ENCODE measurements at regions not wholly inside any gene's neighbourhood (a gene's known extent, or its start where the extent isn't known, plus 50 kb on each side); places are given as distances from the start of the nearest gene placed in this dataset.
A peak's percentile ranks its signal among the peaks of the same experiment; 100 is the strongest.

- CTCF ChIA-PET, result interaction anchor here (0.6 kb wide), 2 partner anchors 25 to 455 kb away, joined by 3 read pairs; no protein-coding TSS in a partner anchor
- peak; percentile 91 for DNase-seq (ENCODE audit: low read depth)
- Histone ChIP-seq H3K27me3 (ENCODE audit: control insufficient read depth, insufficient read depth, low read length) (no peaks in the 10 kb centered on the region), H3K36me3 (ENCODE audit: control insufficient read depth, insufficient read depth, low read length) (no peaks in the 10 kb centered on the region), H3K4me3 (ENCODE audit: low read depth, low read length) (no peak overlapping the region)
- no peak for TF ChIP-seq CTCF (IDR thresholded peaks at IDR 0.05; ENCODE audit: insufficient read depth, low read depth, low read length)
- POLR2A ChIA-PET, result no interaction called here
Observed at GRCh38 chr2:182587831-182588230, 128.2 kb upstream of the DNAJC10 start.

DNA sequence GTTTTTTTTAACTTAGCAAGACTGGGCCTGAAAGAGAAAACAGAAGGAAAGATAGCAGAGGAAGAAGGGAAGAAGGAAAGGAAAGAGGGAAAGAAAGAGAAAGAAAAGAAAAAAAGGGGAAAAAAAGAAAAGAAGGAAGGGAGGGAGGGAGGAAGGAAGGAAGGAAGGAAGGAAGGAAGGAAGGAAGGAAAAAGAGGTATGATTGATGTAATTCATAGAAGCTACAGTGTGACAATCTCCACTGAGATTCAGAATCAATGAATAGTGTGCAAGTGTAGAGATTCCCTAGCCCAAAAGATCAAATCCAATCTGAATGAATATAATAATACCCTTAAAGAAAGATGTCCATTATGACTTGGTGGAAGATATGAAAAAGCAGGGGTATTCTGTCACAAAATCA lies 126.9 kb upstream of the DNAJC10 start:
- no peak for DNase-seq (ENCODE audit: low read depth)
- CTCF ChIA-PET, result no interaction called here
- no peak for TF ChIP-seq CTCF (IDR thresholded peaks at IDR 0.05; ENCODE audit: insufficient read depth, low read depth, low read length)
- Histone ChIP-seq H3K27me3 (ENCODE audit: control insufficient read depth, insufficient read depth, low read length) (no peaks in the 10 kb centered on the region), H3K4me3 (ENCODE audit: low read depth, low read length) (no peak overlapping the region), H3K36me3 (ENCODE audit: control insufficient read depth, insufficient read depth, low read length) (no peaks in the 10 kb centered on the region)
- POLR2A ChIA-PET, result no interaction called here

GRCh38 chr2:182591774-182592173 lies 124.3 kb upstream of the DNAJC10 start:
- H3K4me3 ChIP-seq (ENCODE audit: low read depth, low read length), result no peak overlapping the region
- no peak for DNase-seq (ENCODE audit: low read depth)
- CTCF ChIA-PET, result interaction anchor here (0.6 to 1.1 kb wide), 2 partner anchors 79 to 1600 kb away, joined by 3 read pairs; no protein-coding TSS in a partner anchor
- no peak for TF ChIP-seq CTCF (IDR thresholded peaks at IDR 0.05; ENCODE audit: insufficient read depth, low read depth, low read length)
- H3K27me3 ChIP-seq (ENCODE audit: control insufficient read depth, insufficient read depth, low read length), result no peaks in the 10 kb centered on the region
- POLR2A ChIA-PET, result no interaction called here
- no peaks in the 10 kb centered on the region for H3K36me3 ChIP-seq (ENCODE audit: control insufficient read depth, insufficient read depth, low read length)

- Histone ChIP-seq H3K27me3 (ENCODE audit: control insufficient read depth, insufficient read depth, low read length) (no peaks in the 10 kb centered on the region), H3K36me3 (ENCODE audit: control insufficient read depth, insufficient read depth, low read length) (no peaks in the 10 kb centered on the region), H3K4me3 (ENCODE audit: low read depth, low read length) (no peak overlapping the region)
- no peak for TF ChIP-seq CTCF (IDR thresholded peaks at IDR 0.05; ENCODE audit: insufficient read depth, low read depth, low read length)
- no peak for DNase-seq (ENCODE audit: low read depth)
- ChIA-PET POLR2A (no interaction called here), CTCF (interaction anchor here (0.6 to 1.1 kb wide), 3 partner anchors 80 to 1601 kb away, joined by 3 to 4 read pairs (median 3); no protein-coding TSS in a partner anchor)
Observed at GRCh38 chr2:182592691-182593393, 123.2 kb upstream of the DNAJC10 start.

DNA sequence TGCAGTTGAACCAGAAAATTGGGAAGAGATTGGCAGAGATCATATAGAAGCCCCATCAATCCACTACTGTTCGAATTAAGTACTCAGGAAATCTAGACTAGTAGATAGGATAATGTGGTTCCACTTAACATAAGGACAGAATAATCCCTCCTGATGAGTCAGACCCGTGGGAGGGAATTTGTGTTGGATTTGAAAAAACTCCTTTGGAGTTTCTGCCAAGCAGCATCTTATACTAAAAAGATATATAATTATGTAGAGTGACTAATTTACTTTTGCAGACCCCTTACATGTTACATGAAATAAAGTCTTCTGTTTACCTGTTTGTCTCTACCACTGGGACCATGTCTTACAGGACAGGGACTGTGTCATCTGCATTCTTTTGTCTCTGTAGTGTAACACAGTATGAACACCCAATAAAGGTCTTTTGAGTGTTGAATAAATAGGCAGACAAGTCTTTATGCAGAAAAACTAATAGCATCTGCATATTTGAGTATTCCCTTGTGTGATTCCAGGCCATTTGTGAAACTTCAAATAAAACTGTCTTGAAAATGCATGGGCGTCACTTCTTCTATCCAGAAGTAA lies 122.6 kb upstream of the DNAJC10 start:
- Histone ChIP-seq H3K36me3 (ENCODE audit: control insufficient read depth, insufficient read depth, low read length) (no peaks in the 10 kb centered on the region), H3K4me3 (ENCODE audit: low read depth, low read length) (no peak overlapping the region), H3K27me3 (ENCODE audit: control insufficient read depth, insufficient read depth, low read length) (no peaks in the 10 kb centered on the region)
- TF ChIP-seq CTCF (IDR thresholded peaks at IDR 0.05; ENCODE audit: insufficient read depth, low read depth, low read length), result no peak
- ChIA-PET CTCF (no interaction called here), POLR2A (no interaction called here)
- DNase-seq (ENCODE audit: low read depth), result peak; percentile 50
